ENCODE measurements at regions not wholly inside any gene's neighbourhood (a gene's known extent, or its start where the extent isn't known, plus 50 kb on each side); places are given as distances from the start of the nearest gene placed in this dataset.

DNA sequence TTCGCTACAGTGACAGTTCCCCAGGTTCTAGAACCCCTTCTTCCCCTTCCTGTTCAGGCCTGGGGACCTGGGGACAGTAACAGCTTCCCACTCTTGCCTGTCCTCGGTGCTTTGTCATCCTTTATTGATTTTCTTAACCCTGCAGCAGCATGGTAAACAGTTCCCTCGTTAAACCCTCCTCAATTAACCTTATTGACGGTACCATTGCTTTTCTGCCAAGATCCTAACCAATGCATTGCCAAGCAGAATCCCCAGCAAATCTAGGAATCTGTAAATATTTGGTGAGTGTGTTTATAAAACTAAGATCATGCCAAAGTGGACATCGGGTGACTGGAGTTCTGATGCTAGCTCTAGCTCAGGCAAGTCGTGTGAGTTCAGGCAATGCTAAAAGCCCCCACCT lies 99.6 kb upstream of the KAZN start:
- H3K9me3 ChIP-seq (ENCODE audit: control insufficient read depth, low read depth, low read length) = no peaks in the 10 kb centered on the region
- no peak overlapping the region for H3K9ac ChIP-seq (ENCODE audit: control insufficient read depth, extremely low read depth, insufficient read depth, low read length)
- no peak overlapping the region for H2AFZ ChIP-seq (ENCODE audit: control insufficient read depth, low read length)
- dilution Hi-C loops (cut with MboI; ENCODE audit: extremely low pct_ligation_motif_present, low sequenced_read_pairs) = no loop called here
- H3K36me3 ChIP-seq (ENCODE audit: control insufficient read depth in 2 of 2, extremely low read depth in 1 of 2, insufficient read depth in 2 of 2, low read length in 2 of 2) = no peaks in the 10 kb centered on the region
- no peak overlapping the region for H3K27ac ChIP-seq (ENCODE audit: control insufficient read depth, insufficient read depth, low read length)
- peak; percentile 44 for FAIRE-seq
- DNase-seq (ENCODE audit: low read depth, low spot score) = no peak
- no peak overlapping the region for H3K4me3 ChIP-seq (ENCODE audit: control insufficient read depth in 2 of 3, extremely low read depth in 1 of 3, insufficient read depth in 2 of 3, low read depth in 1 of 3, low read length in 3 of 3)
- H3K4me2 ChIP-seq (ENCODE audit: control insufficient read depth, extremely low read depth, insufficient read depth, low read depth, low read length) = no peak overlapping the region
- H4K20me1 ChIP-seq (ENCODE audit: control insufficient read depth, extremely low read depth, insufficient read depth, low read length) = no peaks in the 10 kb centered on the region
- no peaks in the 10 kb centered on the region for H3K79me2 ChIP-seq (ENCODE audit: control insufficient read depth, insufficient read depth, low read length)
- TF ChIP-seq EZH2 (IDR thresholded peaks at IDR 0.05; ENCODE audit: low read length) = no peak
- TF ChIP-seq, protein P1, sequence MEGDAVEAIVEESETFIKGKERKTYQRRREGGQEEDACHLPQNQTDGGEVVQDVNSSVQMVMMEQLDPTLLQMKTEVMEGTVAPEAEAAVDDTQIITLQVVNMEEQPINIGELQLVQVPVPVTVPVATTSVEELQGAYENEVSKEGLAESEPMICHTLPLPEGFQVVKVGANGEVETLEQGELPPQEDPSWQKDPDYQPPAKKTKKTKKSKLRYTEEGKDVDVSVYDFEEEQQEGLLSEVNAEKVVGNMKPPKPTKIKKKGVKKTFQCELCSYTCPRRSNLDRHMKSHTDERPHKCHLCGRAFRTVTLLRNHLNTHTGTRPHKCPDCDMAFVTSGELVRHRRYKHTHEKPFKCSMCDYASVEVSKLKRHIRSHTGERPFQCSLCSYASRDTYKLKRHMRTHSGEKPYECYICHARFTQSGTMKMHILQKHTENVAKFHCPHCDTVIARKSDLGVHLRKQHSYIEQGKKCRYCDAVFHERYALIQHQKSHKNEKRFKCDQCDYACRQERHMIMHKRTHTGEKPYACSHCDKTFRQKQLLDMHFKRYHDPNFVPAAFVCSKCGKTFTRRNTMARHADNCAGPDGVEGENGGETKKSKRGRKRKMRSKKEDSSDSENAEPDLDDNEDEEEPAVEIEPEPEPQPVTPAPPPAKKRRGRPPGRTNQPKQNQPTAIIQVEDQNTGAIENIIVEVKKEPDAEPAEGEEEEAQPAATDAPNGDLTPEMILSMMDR (optimal IDR thresholded peaks at IDR 0.05 in 1 of 3, IDR thresholded peaks at IDR 0.05 in 1 of 3, conservative IDR thresholded peaks at IDR 0.05 in 1 of 3; ENCODE audit: extremely low read depth in 1 of 3, insufficient read depth in 2 of 3, low read length in 3 of 3) = no peak
- H3K9me1 ChIP-seq (ENCODE audit: control insufficient read depth, extremely low read depth, insufficient read depth, low read length) = no peaks in the 10 kb centered on the region
- peaks cover under 1% of the 10 kb centered on the region for H3K4me1 ChIP-seq (ENCODE audit: control insufficient read depth, extremely low read depth, insufficient read depth, low read length)
- no peaks in the 10 kb centered on the region for H3K27me3 ChIP-seq (ENCODE audit: control insufficient read depth, extremely low read depth, insufficient read depth, low read length)

DNA sequence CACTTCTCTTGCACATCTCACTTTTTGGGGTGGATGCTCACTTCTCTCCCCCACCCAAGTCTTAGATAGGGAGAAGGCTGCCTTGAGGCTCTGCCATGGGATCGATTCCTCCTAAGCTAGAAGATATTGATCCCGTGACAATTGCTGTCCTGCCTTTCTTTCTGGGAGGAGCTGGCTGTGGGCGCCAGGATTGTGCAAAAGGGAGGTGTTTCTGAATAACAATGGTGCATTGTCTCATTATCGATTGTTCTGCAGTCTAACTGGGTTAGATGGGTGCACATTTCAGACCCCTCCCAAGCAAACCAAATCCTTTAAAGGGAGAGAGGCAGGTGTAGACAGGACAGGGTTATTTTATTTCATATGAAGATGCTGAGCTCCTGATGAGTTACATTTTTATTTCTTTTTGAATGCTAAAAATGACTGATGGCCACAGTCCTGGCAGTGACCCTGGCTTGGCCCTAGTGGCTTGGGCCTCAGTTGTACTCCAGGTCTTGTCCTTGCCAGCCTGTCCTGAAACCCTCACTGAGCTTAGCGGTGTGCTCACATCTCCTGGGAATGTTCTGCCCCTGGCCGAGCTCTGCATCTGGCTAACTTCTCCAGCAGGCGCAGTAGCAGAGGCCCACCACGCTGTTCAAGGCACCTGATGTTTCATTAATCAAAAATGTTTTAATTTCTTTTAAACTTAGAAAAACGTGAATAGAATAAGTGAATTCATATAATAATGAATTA lies 99.0 kb upstream of the KAZN start:
- dilution Hi-C loops (cut with MboI; ENCODE audit: extremely low pct_ligation_motif_present, low sequenced_read_pairs) = no loop called here
- no peak overlapping the region for H3K4me2 ChIP-seq (ENCODE audit: control insufficient read depth, extremely low read depth, insufficient read depth, low read depth, low read length)
- FAIRE-seq = no peak

More for the DNA sequence above, 99.0 kb upstream of the KAZN start:
- no peaks in the 10 kb centered on the region for H3K9me3 ChIP-seq (ENCODE audit: control insufficient read depth, low read depth, low read length)
- peaks cover 7% of the 10 kb centered on the region for H3K4me1 ChIP-seq (ENCODE audit: control insufficient read depth, extremely low read depth, insufficient read depth, low read length)
- no peak overlapping the region for H3K27ac ChIP-seq (ENCODE audit: control insufficient read depth, insufficient read depth, low read length)
- no peak overlapping the region for H2AFZ ChIP-seq (ENCODE audit: control insufficient read depth, low read length)
- no peak overlapping the region for H3K4me3 ChIP-seq (ENCODE audit: control insufficient read depth in 2 of 3, extremely low read depth in 1 of 3, insufficient read depth in 2 of 3, low read depth in 1 of 3, low read length in 3 of 3)
- H3K9me1 ChIP-seq (ENCODE audit: control insufficient read depth, extremely low read depth, insufficient read depth, low read length) = no peaks in the 10 kb centered on the region
- no peaks in the 10 kb centered on the region for H3K79me2 ChIP-seq (ENCODE audit: control insufficient read depth, insufficient read depth, low read length)
- H3K36me3 ChIP-seq (ENCODE audit: control insufficient read depth in 2 of 2, extremely low read depth in 1 of 2, insufficient read depth in 2 of 2, low read length in 2 of 2) = no peaks in the 10 kb centered on the region
- no peaks in the 10 kb centered on the region for H3K27me3 ChIP-seq (ENCODE audit: control insufficient read depth, extremely low read depth, insufficient read depth, low read length)
- no peak overlapping the region for H3K9ac ChIP-seq (ENCODE audit: control insufficient read depth, extremely low read depth, insufficient read depth, low read length)
- no peak for DNase-seq (ENCODE audit: low read depth, low spot score)
- TF ChIP-seq, protein P1 (optimal IDR thresholded peaks at IDR 0.05 in 1 of 3, IDR thresholded peaks at IDR 0.05 in 1 of 3, conservative IDR thresholded peaks at IDR 0.05 in 1 of 3; ENCODE audit: extremely low read depth in 1 of 3, insufficient read depth in 2 of 3, low read length in 3 of 3) = no peak
- TF ChIP-seq EZH2 (IDR thresholded peaks at IDR 0.05; ENCODE audit: low read length) = no peak
- H4K20me1 ChIP-seq (ENCODE audit: control insufficient read depth, extremely low read depth, insufficient read depth, low read length) = no peaks in the 10 kb centered on the region
